ENCODE measurements at regions not wholly inside any gene's neighbourhood (a gene's known extent, or its start where the extent isn't known, plus 50 kb on each side); places are given as distances from the start of the nearest gene placed in this dataset.
A peak's percentile ranks its signal among the peaks of the same experiment; 100 is the strongest.
"Not testable (repeated sequence)": the region's sequence is repeated elsewhere in the genome, so short reads cannot be mapped to it uniquely, and the experiment has no call there.

- no peak for DNase-seq
These were observed 132.4 kb downstream of the TSEN15 start for GRCh38 chr1:184183919-184184318.

GRCh38 chr1:184184614-184185013, 133.1 kb downstream of the TSEN15 start:
- DNase-seq: not testable (repeated sequence)

GRCh38 chr1:184185347-184185746, 133.8 kb downstream of the TSEN15 start:
- no peak for DNase-seq

- no peak for DNase-seq
These were observed 134.6 kb downstream of the TSEN15 start for GRCh38 chr1:184186167-184186566.

GRCh38 chr1:184187097-184187496, 135.6 kb downstream of the TSEN15 start:
- DNase-seq: no peak

- no peak for DNase-seq
These were observed 136.5 kb downstream of the TSEN15 start for GRCh38 chr1:184188037-184188436.

GRCh38 chr1:184189361-184189760, 137.8 kb downstream of the TSEN15 start:
- peak; percentile 28 for DNase-seq

- no peak for DNase-seq
These were observed 139.1 kb downstream of the TSEN15 start for GRCh38 chr1:184190616-184191015.

- DNase-seq: no peak
These were observed 139.7 kb downstream of the TSEN15 start for GRCh38 chr1:184191181-184191621.

- no peak for DNase-seq
These were observed 141.3 kb downstream of the TSEN15 start for GRCh38 chr1:184192796-184193195.

GRCh38 chr1:184193451-184193850, 141.9 kb downstream of the TSEN15 start:
- DNase-seq: no peak

- no peak for DNase-seq
These were observed 142.7 kb downstream of the TSEN15 start for GRCh38 chr1:184194236-184194635.

GRCh38 chr1:184195722-184196121, 144.2 kb downstream of the TSEN15 start:
- not testable (repeated sequence) for DNase-seq

GRCh38 chr1:184197831-184198230, 146.3 kb downstream of the TSEN15 start:
- no peak for DNase-seq

GRCh38 chr1:184199036-184199435, 147.5 kb downstream of the TSEN15 start:
- no peak for DNase-seq

- no peak for DNase-seq
These were observed 148.0 kb downstream of the TSEN15 start for GRCh38 chr1:184199438-184200085.

- DNase-seq: no peak
These were observed 157.1 kb downstream of the TSEN15 start for GRCh38 chr1:184208622-184209021.

GRCh38 chr1:184210031-184210430, 158.5 kb downstream of the TSEN15 start:
- DNase-seq: no peak

- DNase-seq: no peak
These were observed 159.3 kb downstream of the TSEN15 start for GRCh38 chr1:184210862-184211261.

- no peak for DNase-seq
These were observed 161.3 kb downstream of the TSEN15 start for GRCh38 chr1:184212649-184213314.

- no peak for DNase-seq
These were observed 162.6 kb downstream of the TSEN15 start for GRCh38 chr1:184214128-184214527.

GRCh38 chr1:184215274-184215925, 163.9 kb downstream of the TSEN15 start:
- DNase-seq: no peak

GRCh38 chr1:184218458-184219075, 167.0 kb downstream of the TSEN15 start:
- peak; percentile 7 for DNase-seq
